Activated B cell treated with CpG ODN at 0.5 μM for 24 hours (primary cell): ENCODE measurements at regions not wholly inside any gene's neighbourhood (a gene's known extent, or its start where the extent isn't known, plus 50 kb on each side); places are given as distances from the start of the nearest gene placed in this dataset.

Experiments
- ATAC-seq: fragments of 200-7000 bp; cut with Tn5 transposase; one replicate; pipeline ENCODE4 v1.10.0; 2021; ENCODE audit warnings: low read depth, mild to moderate bottlenecking, moderate library complexity
- CTCF ChIA-PET: fragments of 350-600 bp; sonication (Branson Sonifier 250); formaldehyde crosslinking; loops from one replicate; lab custom pipeline; 2021; ENCODE audit warnings: antibody characterized with exemption; lab: Charles Lee
- POLR2A ChIA-PET: fragments of 350-600 bp; sonication (Branson Sonifier 250); formaldehyde crosslinking; loops from one replicate; lab custom pipeline; 2021; ENCODE audit warnings: antibody characterized with exemption; lab: Charles Lee
- DNase-seq: peaks from one replicate; pipeline ENCODE4 v3.0.0; 2022
- H3K27ac Mint-ChIP-seq: one replicate; pipeline ENCODE4 v1.8.0; 2020; ENCODE audit warnings: mixed read lengths
- H3K27me3 Mint-ChIP-seq: one replicate; pipeline ENCODE4 v1.8.0; 2021; ENCODE audit warnings: mixed read lengths
- H3K36me3 Mint-ChIP-seq: one replicate; pipeline ENCODE4 v1.8.0; 2021; ENCODE audit warnings: low read depth, mixed read lengths
- H3K4me1 Mint-ChIP-seq: one replicate; pipeline ENCODE4 v1.8.0; 2021; ENCODE audit warnings: mixed read lengths
- H3K4me3 Mint-ChIP-seq: one replicate; pipeline ENCODE4 v1.8.0; 2020; ENCODE audit warnings: mild to moderate bottlenecking, mixed read lengths
- H3K9me3 Mint-ChIP-seq: one replicate; pipeline ENCODE4 v1.8.0; 2020; ENCODE audit warnings: mixed read lengths
- CTCF ChIP-seq: fragments of 200-600 bp; IDR thresholded peaks from one replicate; pipeline ENCODE4 v1.8.0; 2022; ENCODE audit warnings: antibody characterized with exemption, mild to moderate bottlenecking
- intact Hi-C: fragments of 100-400 bp; cut with micrococcal nuclease; formaldehyde crosslinking; loops from one replicate; pipeline ENCODE4 v1.15.1; 2024

GRCh38 chr2:114065731-114066130, 175.8 kb downstream of the ACTR3 start:
- H3K4me3 Mint-ChIP-seq, result no peak overlapping the region
- ChIA-PET POLR2A (no interaction called here), CTCF (no interaction called here)
- no peaks in the 10 kb centered on the region for H3K4me1 Mint-ChIP-seq
- DNase-seq, result no peak
- H3K27ac Mint-ChIP-seq, result no peak overlapping the region
- no peaks in the 10 kb centered on the region for H3K36me3 Mint-ChIP-seq
- H3K27me3 Mint-ChIP-seq, result peaks cover 3% of the 10 kb centered on the region
- no peaks in the 10 kb centered on the region for H3K9me3 Mint-ChIP-seq
- intact Hi-C loops, result no loop called here
- ATAC-seq, result no peak
- TF ChIP-seq CTCF, result no peak

GRCh38 chr2:114066186-114066747, 176.4 kb downstream of the ACTR3 start:
- Mint-ChIP-seq H3K4me1 (no peaks in the 10 kb centered on the region), H3K36me3 (no peaks in the 10 kb centered on the region), H3K9me3 (no peaks in the 10 kb centered on the region), H3K27ac (no peak overlapping the region), H3K4me3 (no peak overlapping the region), H3K27me3 (peaks cover 3% of the 10 kb centered on the region)
- ATAC-seq, result no peak
- DNase-seq, result no peak
- intact Hi-C loops, result no loop called here
- no peak for TF ChIP-seq CTCF
- CTCF ChIA-PET, result no interaction called here
- POLR2A ChIA-PET, result no interaction called here

- Mint-ChIP-seq H3K4me3 (no peak overlapping the region), H3K4me1 (no peaks in the 10 kb centered on the region), H3K9me3 (no peaks in the 10 kb centered on the region), H3K27me3 (peaks cover 5% of the 10 kb centered on the region), H3K27ac (no peak overlapping the region), H3K36me3 (no peaks in the 10 kb centered on the region)
- no peak for TF ChIP-seq CTCF
- CTCF ChIA-PET, result no interaction called here
- no peak for ATAC-seq
- DNase-seq, result no peak
- POLR2A ChIA-PET, result no interaction called here
- intact Hi-C loops, result no loop called here
Observed at GRCh38 chr2:114068438-114068837, 178.5 kb downstream of the ACTR3 start.

- no peak for DNase-seq
- TF ChIP-seq CTCF, result no peak
- Mint-ChIP-seq H3K36me3 (no peaks in the 10 kb centered on the region), H3K27me3 (peaks cover 10% of the 10 kb centered on the region), H3K4me3 (no peak overlapping the region), H3K27ac (no peak overlapping the region), H3K9me3 (peaks cover 5% of the 10 kb centered on the region), H3K4me1 (no peaks in the 10 kb centered on the region)
- ChIA-PET CTCF (no interaction called here), POLR2A (no interaction called here)
- intact Hi-C loops, result no loop called here
- ATAC-seq, result no peak
Observed at GRCh38 chr2:114076961-114077360, 187.1 kb downstream of the ACTR3 start.

- Mint-ChIP-seq H3K9me3 (peaks cover 5% of the 10 kb centered on the region), H3K4me3 (no peak overlapping the region), H3K4me1 (no peaks in the 10 kb centered on the region), H3K27ac (no peak overlapping the region), H3K36me3 (no peaks in the 10 kb centered on the region), H3K27me3 (peaks cover 9% of the 10 kb centered on the region)
- DNase-seq, result no peak
- intact Hi-C loops, result no loop called here
- CTCF ChIA-PET, result no interaction called here
- POLR2A ChIA-PET, result no interaction called here
- no peak for ATAC-seq
- no peak for TF ChIP-seq CTCF
Observed at GRCh38 chr2:114079366-114080004, 189.6 kb downstream of the ACTR3 start.
